ENCODE measurements at regions not wholly inside any gene's neighbourhood (a gene's known extent, or its start where the extent isn't known, plus 50 kb on each side); places are given as distances from the start of the nearest gene placed in this dataset.

DNA sequence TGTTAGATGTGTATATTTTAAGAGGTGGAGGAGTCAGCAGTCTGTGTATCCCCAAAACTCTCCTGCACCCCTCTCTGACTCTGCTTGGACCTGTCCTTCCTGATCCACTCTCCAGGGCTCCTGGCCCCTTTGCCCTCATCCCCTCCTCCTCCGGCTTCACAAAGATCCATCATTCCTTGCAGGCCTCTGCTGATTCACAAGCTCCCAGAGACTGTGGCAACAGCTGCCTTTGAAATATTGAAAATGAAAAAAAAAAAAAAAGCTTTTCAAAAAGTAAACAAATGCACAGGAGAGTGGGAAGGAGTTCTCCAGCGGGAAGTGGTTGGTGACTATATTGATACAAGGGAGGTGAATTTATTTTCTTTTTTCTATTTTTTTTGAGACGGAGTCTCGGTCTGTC, 330.2 kb upstream of the SULF2 start:
- Mint-ChIP-seq H3K4me1 (no peaks in the 10 kb centered on the region), H3K9me3 (no peaks in the 10 kb centered on the region)

DNA sequence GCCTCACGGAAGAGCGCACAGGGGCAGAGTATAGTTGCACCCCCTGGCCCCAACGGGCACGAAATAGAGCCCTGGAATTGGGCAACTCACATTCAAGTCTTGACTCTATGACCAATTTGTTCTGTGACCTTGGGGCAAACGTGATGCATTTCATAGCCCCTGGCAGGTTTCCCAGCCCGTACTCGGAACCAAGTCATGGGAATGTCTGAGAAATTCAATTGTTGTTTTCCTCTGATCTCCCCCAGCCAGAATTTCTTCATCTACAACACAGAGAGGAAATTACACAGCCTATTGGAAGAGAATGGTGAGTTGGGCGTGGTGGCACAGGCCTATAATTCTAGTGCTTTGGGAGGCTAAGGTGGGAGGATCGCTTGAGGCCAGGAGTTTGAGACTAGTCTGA, 322.3 kb upstream of the SULF2 start:
- no peaks in the 10 kb centered on the region for H3K9me3 Mint-ChIP-seq
- ATAC-seq = no peak
- no peak overlapping the region for H3K4me3 Mint-ChIP-seq
- H3K4me1 Mint-ChIP-seq = no peaks in the 10 kb centered on the region
- no peak overlapping the region for H3K27ac Mint-ChIP-seq
- DNase-seq = no peak
- no peaks in the 10 kb centered on the region for H3K27me3 Mint-ChIP-seq

More for the DNA sequence above, 330.2 kb upstream of the SULF2 start:
- no peak overlapping the region for H3K27ac Mint-ChIP-seq
- no peak overlapping the region for H3K4me3 Mint-ChIP-seq
- no peak for ATAC-seq
- no peak for DNase-seq
- H3K27me3 Mint-ChIP-seq = no peaks in the 10 kb centered on the region

DNA sequence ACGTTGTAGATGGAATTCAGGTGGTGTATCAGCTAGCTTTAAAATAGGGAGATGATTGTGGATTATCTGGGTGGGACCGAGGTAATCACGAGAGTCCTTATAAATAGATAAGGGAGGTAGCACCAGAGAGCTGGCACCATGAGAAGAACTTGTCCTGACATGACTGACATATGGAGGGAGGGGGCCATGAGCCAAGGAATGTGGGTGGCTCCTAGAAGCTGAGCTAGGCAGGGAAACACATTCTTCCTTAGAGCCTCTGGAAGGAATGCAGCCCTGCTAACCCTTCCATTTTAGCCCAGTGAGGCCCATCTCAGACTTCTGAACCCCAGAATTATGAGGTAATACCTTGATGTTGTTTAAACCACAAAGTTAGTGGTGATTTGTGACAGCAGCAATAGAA, 321.1 kb upstream of the SULF2 start:
- no peak overlapping the region for H3K27ac Mint-ChIP-seq
- DNase-seq (no peak), ATAC-seq (no peak)
- no peak overlapping the region for H3K4me3 Mint-ChIP-seq
- no peaks in the 10 kb centered on the region for H3K9me3 Mint-ChIP-seq
- no peaks in the 10 kb centered on the region for H3K4me1 Mint-ChIP-seq
- no peaks in the 10 kb centered on the region for H3K27me3 Mint-ChIP-seq

DNA sequence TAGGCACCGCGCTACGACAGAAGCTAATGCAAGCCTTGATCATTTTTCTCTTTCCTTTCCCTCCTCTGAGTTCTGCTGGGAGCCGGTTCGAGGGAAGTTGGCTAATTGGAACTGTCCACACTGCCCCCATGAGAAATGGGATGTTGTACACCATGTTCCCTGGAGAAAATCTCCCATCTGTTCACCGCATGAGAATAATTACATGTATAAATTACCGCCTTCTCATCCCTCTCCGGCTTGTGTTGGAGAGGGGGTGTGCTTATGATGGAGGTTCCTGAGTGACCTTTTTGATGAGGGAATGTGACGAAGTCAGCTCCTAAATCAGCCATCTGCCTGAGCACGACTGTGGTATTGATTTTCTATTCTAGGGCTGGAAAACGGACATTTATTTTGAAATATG, 320.2 kb upstream of the SULF2 start:
- DNase-seq = no peak
- no peak overlapping the region for H3K4me3 Mint-ChIP-seq
- no peaks in the 10 kb centered on the region for H3K9me3 Mint-ChIP-seq
- H3K27me3 Mint-ChIP-seq = no peaks in the 10 kb centered on the region
- ATAC-seq = no peak
- no peaks in the 10 kb centered on the region for H3K4me1 Mint-ChIP-seq
- H3K27ac Mint-ChIP-seq = no peak overlapping the region

DNA sequence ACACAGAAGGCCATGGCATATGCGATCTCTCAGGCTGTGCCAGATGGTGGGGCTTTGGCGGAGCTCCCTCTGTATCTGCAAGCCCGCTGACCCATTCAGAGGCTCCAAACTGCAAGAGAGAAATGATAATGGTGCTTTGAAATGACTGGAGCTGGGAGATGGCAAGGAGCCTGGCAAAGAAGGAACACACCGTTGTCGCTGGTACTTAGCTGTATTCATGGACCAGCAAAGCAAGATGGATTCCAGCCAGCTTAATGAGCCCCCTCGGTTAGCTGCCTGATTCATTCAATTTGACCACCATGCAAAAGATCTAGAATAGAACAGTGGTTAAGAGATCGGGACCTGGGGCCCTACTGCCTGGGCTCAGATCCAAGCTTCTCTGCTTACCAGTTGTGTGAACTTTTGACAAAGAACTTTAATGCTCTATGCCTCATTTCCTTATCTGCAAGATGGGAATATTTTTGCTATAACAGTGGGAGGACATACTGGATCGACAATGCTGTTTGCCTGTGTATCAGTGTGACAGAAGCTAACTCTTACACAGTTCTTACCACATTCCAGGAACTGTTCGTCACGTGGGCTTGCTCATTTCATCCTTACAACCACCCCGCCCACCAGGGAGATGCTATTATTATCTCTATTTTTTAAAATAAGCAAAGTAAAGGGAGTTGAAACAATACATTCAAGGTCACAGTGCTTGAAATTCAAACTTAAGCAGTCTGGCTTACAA, 317.8 kb upstream of the SULF2 start:
- Mint-ChIP-seq H3K9me3 (no peaks in the 10 kb centered on the region), H3K4me1 (no peaks in the 10 kb centered on the region), H3K4me3 (no peak overlapping the region), H3K27me3 (no peaks in the 10 kb centered on the region), H3K27ac (no peak overlapping the region)
- no peak for ATAC-seq
- DNase-seq = no peak

DNA sequence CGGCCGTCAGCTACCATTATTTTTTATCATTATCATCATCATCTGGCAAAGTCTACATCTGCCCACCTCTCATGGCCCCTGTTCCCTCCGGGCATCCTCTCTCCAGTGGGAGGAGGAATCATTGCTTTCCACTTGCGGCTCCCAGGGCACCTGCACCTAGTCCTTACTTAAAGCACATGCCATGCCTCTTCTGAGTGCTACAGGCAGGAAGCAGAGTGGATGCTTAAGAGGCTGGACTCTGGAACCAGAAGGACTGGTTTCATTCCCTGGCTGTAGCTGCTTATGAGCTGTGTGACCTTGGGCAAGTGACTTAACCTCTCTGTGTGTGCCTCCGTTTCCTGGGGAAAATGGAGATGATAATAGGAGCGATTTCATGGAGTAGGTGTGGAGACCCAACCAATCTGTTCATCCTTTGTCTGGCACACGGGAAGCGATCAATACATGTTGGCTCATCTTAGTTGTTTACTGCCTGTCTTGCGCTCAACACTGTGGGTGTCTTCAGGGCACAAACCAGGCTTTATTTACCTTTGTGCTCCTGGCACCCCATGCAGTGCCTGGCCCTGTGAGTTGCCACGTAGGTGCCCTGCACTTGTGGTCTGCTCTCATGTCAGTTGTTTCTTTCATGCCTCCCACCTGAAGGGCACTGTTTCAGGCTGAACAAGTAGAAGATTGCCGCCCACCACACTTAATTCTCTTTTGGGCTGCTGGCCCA, 317.0 kb upstream of the SULF2 start:
- H3K27ac Mint-ChIP-seq = peak overlapping the region; percentile 23 to 50
- H3K4me3 Mint-ChIP-seq = no peak overlapping the region
- DNase-seq (no peak), ATAC-seq (no peak)
- no peaks in the 10 kb centered on the region for H3K27me3 Mint-ChIP-seq
- H3K9me3 Mint-ChIP-seq = no peaks in the 10 kb centered on the region
- no peaks in the 10 kb centered on the region for H3K4me1 Mint-ChIP-seq

DNA sequence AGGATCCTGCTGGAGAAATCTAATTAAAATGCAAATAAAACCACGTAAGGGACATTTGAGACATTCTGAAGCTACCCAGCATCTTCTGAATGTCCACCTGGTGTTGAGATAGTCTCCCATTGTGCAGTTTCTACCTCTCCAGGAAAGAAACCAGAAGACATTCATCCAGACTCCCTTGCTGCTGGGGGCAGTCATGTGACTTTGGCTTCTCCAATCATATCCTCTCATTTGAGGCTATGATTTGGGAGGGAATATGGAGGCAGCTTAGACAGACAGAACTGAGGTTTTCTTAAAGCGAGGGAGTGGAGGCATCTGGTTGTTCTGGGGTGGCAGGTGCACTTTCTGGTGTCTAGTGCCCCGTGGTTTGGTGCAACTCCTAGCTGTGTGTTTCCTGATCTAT, 315.2 kb upstream of the SULF2 start:
- no peaks in the 10 kb centered on the region for H3K9me3 Mint-ChIP-seq
- no peak overlapping the region for H3K27ac Mint-ChIP-seq
- no peak overlapping the region for H3K4me3 Mint-ChIP-seq
- H3K4me1 Mint-ChIP-seq = no peaks in the 10 kb centered on the region
- ATAC-seq = no peak
- no peak for DNase-seq
- no peaks in the 10 kb centered on the region for H3K27me3 Mint-ChIP-seq

DNA sequence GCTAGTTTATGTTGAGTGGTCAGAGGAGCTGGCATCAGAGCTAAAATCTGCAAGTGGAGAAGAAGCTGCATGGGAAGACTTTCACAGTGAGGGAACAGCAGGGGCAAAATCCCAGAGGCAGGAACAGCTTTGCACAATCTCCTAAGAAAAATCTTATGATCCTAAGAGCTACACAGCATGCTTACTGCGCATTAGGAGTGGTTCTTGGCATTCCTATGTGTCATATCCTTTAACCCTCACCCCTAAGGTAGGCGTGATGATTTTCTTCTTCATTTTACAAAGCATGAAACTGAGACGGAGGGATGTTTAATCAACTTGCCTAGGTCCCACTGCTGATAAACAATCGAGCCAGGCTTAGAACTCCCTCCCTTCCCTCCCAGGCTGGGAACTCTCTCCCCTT, 313.6 kb upstream of the SULF2 start:
- no peak for DNase-seq
- no peaks in the 10 kb centered on the region for H3K4me1 Mint-ChIP-seq
- no peaks in the 10 kb centered on the region for H3K9me3 Mint-ChIP-seq
- H3K27ac Mint-ChIP-seq = no peak overlapping the region
- ATAC-seq = no peak
- H3K4me3 Mint-ChIP-seq = no peak overlapping the region
- no peaks in the 10 kb centered on the region for H3K27me3 Mint-ChIP-seq

DNA sequence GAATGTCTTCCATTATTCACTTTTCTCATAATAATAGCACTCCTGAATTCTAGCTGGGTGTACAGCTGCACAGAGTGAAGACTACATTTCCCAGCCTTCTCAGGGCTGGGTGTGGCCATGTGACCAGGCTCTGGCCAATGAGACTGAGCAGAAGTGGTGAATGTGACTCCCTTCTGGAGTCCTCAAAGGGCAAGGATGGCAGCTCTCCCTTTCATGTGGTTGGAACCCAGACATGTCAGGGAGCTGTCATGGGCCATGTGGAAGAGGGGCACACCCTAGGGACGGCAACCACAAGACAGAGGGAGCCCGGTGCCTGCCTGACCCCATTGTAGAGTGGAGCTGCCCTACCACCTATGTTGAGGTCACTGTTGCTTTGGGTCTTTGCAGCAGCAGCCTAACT, 312.8 kb upstream of the SULF2 start:
- H3K4me1 Mint-ChIP-seq = no peaks in the 10 kb centered on the region
- no peak overlapping the region for H3K4me3 Mint-ChIP-seq
- H3K27ac Mint-ChIP-seq = no peak overlapping the region
- no peaks in the 10 kb centered on the region for H3K9me3 Mint-ChIP-seq
- ATAC-seq (no peak), DNase-seq (no peak)
- H3K27me3 Mint-ChIP-seq = peaks cover 6% of the 10 kb centered on the region

DNA sequence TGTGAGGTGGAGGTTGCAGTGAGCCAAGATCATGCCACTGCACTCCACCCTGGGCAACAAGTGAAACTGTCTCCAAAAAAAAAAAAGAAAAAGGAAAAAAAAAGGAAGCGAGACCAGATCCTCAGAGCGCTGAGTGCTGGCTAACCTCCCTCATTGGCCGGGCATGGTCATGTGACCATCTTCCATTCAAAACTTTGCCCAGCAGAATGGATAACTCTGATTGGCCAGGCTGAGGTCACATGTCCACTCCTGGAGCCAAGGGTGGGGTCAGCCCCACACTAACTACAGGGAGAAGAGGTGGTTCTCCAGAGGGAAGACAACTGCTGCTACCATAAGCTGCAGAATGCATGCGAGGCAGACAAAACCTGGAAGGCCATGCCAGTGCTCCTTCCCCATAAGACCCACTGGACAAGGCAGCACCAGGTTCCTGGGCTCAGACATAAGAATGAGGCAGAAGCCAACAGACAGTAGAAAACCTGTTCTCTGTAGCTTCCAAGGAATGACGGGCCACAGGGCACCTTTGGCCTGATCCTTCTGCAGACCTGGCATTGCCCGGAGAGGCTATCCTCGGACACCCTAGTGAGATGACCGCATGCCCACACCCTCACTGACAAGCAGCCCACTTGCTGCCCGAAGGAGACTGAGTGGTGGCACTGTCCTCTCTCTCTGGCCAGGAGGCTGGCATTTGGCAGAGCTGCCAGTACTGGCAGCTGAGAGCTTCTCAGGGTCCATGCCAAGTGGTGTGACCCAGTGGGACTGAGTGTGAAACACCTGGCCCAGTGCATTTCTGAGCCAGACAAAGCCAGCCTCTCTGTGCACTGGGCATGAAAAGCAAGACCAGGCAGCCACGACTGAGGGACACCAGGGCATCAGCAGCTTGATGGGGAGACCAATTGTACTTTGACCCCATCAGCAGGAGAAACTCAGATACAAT, 311.9 kb upstream of the SULF2 start:
- no peak for DNase-seq
- Mint-ChIP-seq H3K4me3 (no peak overlapping the region), H3K9me3 (no peaks in the 10 kb centered on the region), H3K4me1 (no peaks in the 10 kb centered on the region), H3K27me3 (peaks cover 13% of the 10 kb centered on the region), H3K27ac (no peak overlapping the region)
- no peak for ATAC-seq

DNA sequence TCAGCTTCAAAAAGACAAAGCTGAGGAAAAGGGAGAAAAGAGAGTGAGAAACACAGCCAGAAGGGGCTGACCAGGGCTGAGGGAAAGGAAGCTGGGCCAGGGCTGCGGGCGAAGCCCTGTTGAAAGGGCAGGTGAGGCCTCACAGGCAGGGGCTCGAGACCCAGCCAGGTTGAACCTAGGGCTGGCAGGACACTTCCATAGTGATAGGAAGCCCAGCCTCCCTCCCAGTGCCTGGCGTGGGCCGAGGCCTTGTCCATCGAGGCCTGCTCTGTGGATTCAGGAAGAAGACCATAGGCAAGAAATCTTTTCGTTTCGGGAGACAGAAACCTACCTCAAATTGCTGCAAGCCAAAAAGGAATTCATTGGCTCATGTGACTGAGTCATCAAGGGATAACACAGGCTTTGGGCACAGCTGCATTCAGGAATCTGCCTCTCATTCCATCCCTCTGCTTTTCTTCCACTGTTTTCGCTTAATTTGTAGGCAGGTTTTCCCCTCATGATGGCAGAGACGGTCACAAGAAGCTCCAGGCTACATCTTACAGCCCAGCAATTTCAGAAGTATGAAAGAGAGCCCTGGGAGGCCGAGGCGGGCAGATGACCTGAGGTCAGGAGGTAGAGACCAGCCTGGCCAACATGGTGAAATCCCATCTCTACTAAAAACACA, 311.1 kb upstream of the SULF2 start:
- no peak for DNase-seq
- Mint-ChIP-seq H3K27me3 (peaks cover 18% of the 10 kb centered on the region), H3K4me1 (no peaks in the 10 kb centered on the region), H3K4me3 (no peak overlapping the region), H3K9me3 (no peaks in the 10 kb centered on the region), H3K27ac (no peak overlapping the region)
- ATAC-seq = no peak

DNA sequence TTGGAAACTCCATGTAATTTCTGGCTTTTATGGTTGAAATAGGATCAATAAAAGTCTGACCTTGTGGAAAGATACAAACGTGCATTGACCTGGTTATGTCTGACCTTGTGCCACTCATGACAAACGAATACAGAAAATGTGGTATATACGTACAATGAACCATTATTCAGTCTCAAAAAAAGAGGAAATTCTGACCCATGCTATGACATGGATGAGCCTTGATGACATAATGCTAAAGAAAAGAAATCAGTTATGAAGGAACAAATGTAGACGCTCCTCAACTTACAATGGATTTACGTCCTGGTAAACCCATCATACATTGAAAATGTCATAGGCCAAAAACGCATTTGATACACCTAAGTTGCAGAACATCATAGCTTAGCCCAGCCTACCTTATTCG, 309.7 kb upstream of the SULF2 start:
- no peak for ATAC-seq
- Mint-ChIP-seq H3K27ac (no peak overlapping the region), H3K27me3 (peaks cover 18% of the 10 kb centered on the region), H3K4me1 (no peaks in the 10 kb centered on the region), H3K9me3 (no peaks in the 10 kb centered on the region), H3K4me3 (no peak overlapping the region)
- DNase-seq = no peak

DNA sequence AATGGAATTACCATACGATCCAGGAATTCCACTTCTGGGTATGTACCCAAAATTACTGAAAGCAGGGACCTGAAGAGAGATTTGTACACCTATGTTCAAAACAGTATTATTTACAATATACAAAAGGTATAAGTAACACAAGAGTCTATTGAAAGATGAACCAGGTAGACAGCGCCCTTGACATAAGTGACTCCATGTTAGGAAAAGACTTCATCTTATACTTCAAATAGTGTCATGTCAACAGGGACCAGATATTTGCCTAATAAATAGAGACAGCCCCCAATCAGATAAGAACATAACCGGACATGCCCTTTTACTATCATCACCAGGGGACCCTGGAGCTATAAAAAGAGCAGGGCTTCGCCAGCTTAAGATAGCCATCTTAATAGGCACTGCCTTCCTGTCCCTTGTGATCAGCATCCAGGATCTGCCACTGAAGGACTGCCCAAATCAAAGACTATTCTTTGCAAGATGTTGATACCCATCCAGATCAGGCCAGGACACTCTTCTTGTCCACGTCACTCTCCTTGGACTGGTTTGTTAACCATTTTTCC, 309.0 kb upstream of the SULF2 start:
- no peak for DNase-seq
- no peak for ATAC-seq

DNA sequence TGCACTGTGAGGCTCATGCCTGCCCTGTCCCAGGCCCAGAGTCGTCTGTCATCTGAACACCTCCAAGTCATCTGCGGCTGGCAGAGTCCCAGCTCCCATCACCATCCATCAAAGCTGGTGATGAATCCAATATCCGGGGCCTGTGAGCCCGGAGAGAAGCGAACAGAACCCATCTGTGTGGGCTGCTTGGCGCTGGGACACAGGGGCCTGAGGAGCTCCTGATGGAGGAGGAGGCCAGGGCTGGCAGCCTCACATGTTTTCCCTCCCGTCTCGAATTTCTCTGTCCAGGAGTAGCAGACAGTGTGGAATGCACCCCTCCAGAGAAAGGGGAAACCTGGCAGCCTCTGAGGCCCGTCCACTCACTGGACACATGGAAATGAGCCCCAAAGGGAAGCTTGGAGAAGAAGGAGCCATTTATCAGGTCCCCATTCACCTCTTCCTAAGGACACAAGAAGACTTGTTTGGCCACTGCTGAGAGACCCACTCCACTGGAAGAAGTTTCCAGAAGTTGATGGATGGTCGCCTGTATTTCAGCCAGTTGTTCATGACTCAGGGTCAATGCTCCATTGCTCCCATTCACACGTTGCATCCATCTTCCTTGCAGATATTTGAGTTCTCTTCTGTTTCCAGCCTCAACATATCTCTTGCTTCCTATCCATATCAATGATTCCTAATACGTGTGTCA, 307.5 kb upstream of the SULF2 start:
- no peak overlapping the region for H3K27ac Mint-ChIP-seq
- no peak overlapping the region for H3K4me3 Mint-ChIP-seq
- H3K4me1 Mint-ChIP-seq = no peaks in the 10 kb centered on the region
- ATAC-seq (no peak), DNase-seq (no peak)
- no peaks in the 10 kb centered on the region for H3K9me3 Mint-ChIP-seq
- peaks cover 18% of the 10 kb centered on the region for H3K27me3 Mint-ChIP-seq

More for the DNA sequence above, 309.0 kb upstream of the SULF2 start:
- Mint-ChIP-seq H3K4me1 (no peaks in the 10 kb centered on the region), H3K4me3 (no peak overlapping the region), H3K27ac (no peak overlapping the region), H3K9me3 (no peaks in the 10 kb centered on the region), H3K27me3 (peaks cover 18% of the 10 kb centered on the region)

DNA sequence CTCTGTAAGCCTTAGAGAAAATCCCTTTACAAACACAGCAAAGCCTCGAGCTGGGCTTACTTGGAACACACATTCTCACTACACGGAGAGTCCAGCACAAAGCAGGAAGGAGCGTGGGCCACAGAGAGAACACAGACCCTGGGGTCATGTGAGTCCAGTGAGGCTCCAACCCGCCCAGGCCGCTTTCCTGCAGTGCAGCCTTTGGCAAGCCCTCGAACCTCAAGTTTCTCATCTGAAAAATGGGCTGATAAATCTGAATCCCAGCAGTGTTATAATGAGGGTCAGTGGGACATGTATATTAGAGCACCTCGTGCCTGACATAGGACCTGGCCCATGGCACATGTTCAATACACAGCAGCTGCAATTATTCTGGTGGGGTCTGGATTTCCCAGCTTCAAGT, 305.5 kb upstream of the SULF2 start:
- ATAC-seq = no peak
- Mint-ChIP-seq H3K27ac (no peak overlapping the region), H3K4me3 (no peak overlapping the region), H3K27me3 (peaks cover 26% of the 10 kb centered on the region), H3K4me1 (no peaks in the 10 kb centered on the region), H3K9me3 (no peaks in the 10 kb centered on the region)
- no peak for DNase-seq
